Stimulated activated effector memory CD8-positive, alpha-beta T cell treated with anti-CD3 and anti-CD28 coated beads, Interleukin-12 subunit alpha, Interleukin-12 subunit beta, amount 100 ng/mL, for 72 hours (primary cell): ENCODE measurements at regions not wholly inside any gene's neighbourhood (a gene's known extent, or its start where the extent isn't known, plus 50 kb on each side); places are given as distances from the start of the nearest gene placed in this dataset.

ENCODE experiments used
- ATAC-seq: fragments of 150-1000 bp; cut with Tn5 transposase; 2 replicates; pipeline ENCODE4 v1.10.0; 2021
- DNase-seq, 2 donors: peaks; one replicate each; pipeline ENCODE4 v3.0.0; 2021 to 2022; ENCODE audit warnings: low spot score in 2 of 2
- H3K27ac Mint-ChIP-seq: one replicate; pipeline ENCODE4 v1.8.0; 2022; ENCODE audit warnings: mild to moderate bottlenecking, mixed read lengths
- H3K36me3 Mint-ChIP-seq: one replicate; pipeline ENCODE4 v1.8.0; 2022; ENCODE audit warnings: mild to moderate bottlenecking, mixed read lengths
- H3K4me1 Mint-ChIP-seq: one replicate; pipeline ENCODE4 v1.8.0; 2022; ENCODE audit warnings: mixed read lengths
- H3K4me3 Mint-ChIP-seq: one replicate; pipeline ENCODE4 v1.8.0; 2022; ENCODE audit warnings: mild to moderate bottlenecking, mixed read lengths
- H3K9me3 Mint-ChIP-seq: one replicate; pipeline ENCODE4 v1.8.0; 2022; ENCODE audit warnings: mixed read lengths

GRCh38 chr16:86037999-86038925 lies 139.3 kb downstream of the IRF8 start:
- no peak overlapping the region for H3K27ac Mint-ChIP-seq
- DNase-seq (no peak), ATAC-seq (no peak)
- no peaks in the 10 kb centered on the region for H3K4me1 Mint-ChIP-seq
- no peaks in the 10 kb centered on the region for H3K36me3 Mint-ChIP-seq
- H3K9me3 Mint-ChIP-seq, result no peaks in the 10 kb centered on the region
- H3K4me3 Mint-ChIP-seq, result no peak overlapping the region

- Mint-ChIP-seq H3K4me1 (no peaks in the 10 kb centered on the region), H3K4me3 (no peak overlapping the region), H3K9me3 (no peaks in the 10 kb centered on the region), H3K27ac (no peak overlapping the region), H3K36me3 (no peaks in the 10 kb centered on the region)
- ATAC-seq (no peak), DNase-seq (no peak)
Observed at GRCh38 chr16:86038926-86039310, 140.0 kb downstream of the IRF8 start.

- no peak overlapping the region for H3K4me3 Mint-ChIP-seq
- DNase-seq (no peak), ATAC-seq (no peak)
- H3K4me1 Mint-ChIP-seq, result peaks cover 3% of the 10 kb centered on the region
- H3K36me3 Mint-ChIP-seq, result no peaks in the 10 kb centered on the region
- H3K9me3 Mint-ChIP-seq, result no peaks in the 10 kb centered on the region
- H3K27ac Mint-ChIP-seq, result no peak overlapping the region
Observed at GRCh38 chr16:86039606-86040005, 140.6 kb downstream of the IRF8 start.

- H3K36me3 Mint-ChIP-seq, result no peaks in the 10 kb centered on the region
- no peak for DNase-seq
Observed at GRCh38 chr16:86040496-86040895, 141.5 kb downstream of the IRF8 start.

GRCh38 chr16:86041215-86041614 lies 142.3 kb downstream of the IRF8 start:
- no peak for ATAC-seq
- Mint-ChIP-seq H3K36me3 (no peaks in the 10 kb centered on the region), H3K4me1 (peaks cover 12% of the 10 kb centered on the region), H3K9me3 (no peaks in the 10 kb centered on the region), H3K27ac (no peak overlapping the region), H3K4me3 (no peak overlapping the region)
- no peak for DNase-seq

More at GRCh38 chr16:86040496-86040895, 141.5 kb downstream of the IRF8 start:
- H3K9me3 Mint-ChIP-seq, result no peaks in the 10 kb centered on the region
- no peak overlapping the region for H3K4me3 Mint-ChIP-seq
- H3K4me1 Mint-ChIP-seq, result peaks cover 12% of the 10 kb centered on the region
- no peak overlapping the region for H3K27ac Mint-ChIP-seq
- ATAC-seq, result no peak

- Mint-ChIP-seq H3K27ac (no peak overlapping the region), H3K4me1 (peaks cover 12% of the 10 kb centered on the region), H3K36me3 (no peaks in the 10 kb centered on the region), H3K9me3 (no peaks in the 10 kb centered on the region), H3K4me3 (no peak overlapping the region)
- DNase-seq (no peak), ATAC-seq (no peak)
Observed at GRCh38 chr16:86041807-86042206, 142.8 kb downstream of the IRF8 start.

GRCh38 chr16:86042393-86042792 lies 143.4 kb downstream of the IRF8 start:
- DNase-seq, result no peak
- Mint-ChIP-seq H3K4me3 (no peak overlapping the region), H3K27ac (no peak overlapping the region), H3K4me1 (peaks cover 12% of the 10 kb centered on the region), H3K9me3 (no peaks in the 10 kb centered on the region), H3K36me3 (no peaks in the 10 kb centered on the region)
- ATAC-seq, result no peak

- ATAC-seq (no peak), DNase-seq (no peak)
- no peaks in the 10 kb centered on the region for H3K36me3 Mint-ChIP-seq
- peaks cover 12% of the 10 kb centered on the region for H3K4me1 Mint-ChIP-seq
- no peak overlapping the region for H3K27ac Mint-ChIP-seq
- H3K4me3 Mint-ChIP-seq, result no peak overlapping the region
- H3K9me3 Mint-ChIP-seq, result no peaks in the 10 kb centered on the region
Observed at GRCh38 chr16:86042996-86043725, 144.2 kb downstream of the IRF8 start.

GRCh38 chr16:86044241-86044671 lies 145.3 kb downstream of the IRF8 start:
- DNase-seq (peak; percentile 15 to 64), ATAC-seq (peak; percentile 41)
- Mint-ChIP-seq H3K9me3 (no peaks in the 10 kb centered on the region), H3K27ac (no peak overlapping the region), H3K4me1 (peaks cover 12% of the 10 kb centered on the region), H3K36me3 (no peaks in the 10 kb centered on the region), H3K4me3 (no peak overlapping the region)

GRCh38 chr16:86044881-86045590 lies 146.1 kb downstream of the IRF8 start:
- ATAC-seq (peak; percentile 47), DNase-seq (no peak)
- H3K4me3 Mint-ChIP-seq, result no peak overlapping the region
- no peaks in the 10 kb centered on the region for H3K36me3 Mint-ChIP-seq
- H3K4me1 Mint-ChIP-seq, result peaks cover 12% of the 10 kb centered on the region
- H3K27ac Mint-ChIP-seq, result no peak overlapping the region
- H3K9me3 Mint-ChIP-seq, result no peaks in the 10 kb centered on the region

GRCh38 chr16:86045591-86045971 lies 146.6 kb downstream of the IRF8 start:
- no peak for DNase-seq
- Mint-ChIP-seq H3K4me3 (no peak overlapping the region), H3K27ac (no peak overlapping the region), H3K36me3 (no peaks in the 10 kb centered on the region), H3K9me3 (no peaks in the 10 kb centered on the region), H3K4me1 (peaks cover 12% of the 10 kb centered on the region)
- no peak for ATAC-seq

GRCh38 chr16:86046026-86046425 lies 147.1 kb downstream of the IRF8 start:
- Mint-ChIP-seq H3K9me3 (no peaks in the 10 kb centered on the region), H3K4me1 (peaks cover 12% of the 10 kb centered on the region), H3K4me3 (no peak overlapping the region), H3K36me3 (no peaks in the 10 kb centered on the region), H3K27ac (no peak overlapping the region)
- DNase-seq, result no peak
- ATAC-seq, result no peak

- no peak overlapping the region for H3K27ac Mint-ChIP-seq
- peaks cover 12% of the 10 kb centered on the region for H3K4me1 Mint-ChIP-seq
- no peaks in the 10 kb centered on the region for H3K9me3 Mint-ChIP-seq
- no peak for DNase-seq
- H3K36me3 Mint-ChIP-seq, result no peaks in the 10 kb centered on the region
- no peak for ATAC-seq
- H3K4me3 Mint-ChIP-seq, result no peak overlapping the region
Observed at GRCh38 chr16:86046667-86047270, 147.8 kb downstream of the IRF8 start.

GRCh38 chr16:86048221-86048620 lies 149.3 kb downstream of the IRF8 start:
- ATAC-seq (no peak), DNase-seq (no peak)
- H3K4me1 Mint-ChIP-seq, result peaks cover 12% of the 10 kb centered on the region
- H3K36me3 Mint-ChIP-seq, result no peaks in the 10 kb centered on the region
- H3K9me3 Mint-ChIP-seq, result no peaks in the 10 kb centered on the region
- H3K4me3 Mint-ChIP-seq, result no peak overlapping the region
- H3K27ac Mint-ChIP-seq, result no peak overlapping the region
